Adrenal gland (tissue), 9 donors: ENCODE measurements at regions not wholly inside any gene's neighbourhood (a gene's known extent, or its start where the extent isn't known, plus 50 kb on each side); places are given as distances from the start of the nearest gene placed in this dataset.

Experiments used
- DNase-seq, 7 donors: peaks; one replicate each; pipeline ENCODE4 v3.0.0-alpha.2; 2019 to 2020
- H3K27ac ChIP-seq, 5 donors: fragments of 200-600 bp; sonication (generic) in 4 of 5; 1 replicate in 3 of 5; 2 replicates in 2 of 5; pipeline versions ENCODE4 v1.5.1 to v1.8.0; 2016 to 2020; ENCODE audit warnings: mild to moderate bottlenecking in 1 of 5
- H3K27me3 ChIP-seq: fragments of 200-600 bp; 2 replicates; pipeline ENCODE4 v1.8.0; 2021
- H3K36me3 ChIP-seq, 2 donors: fragments of 200-600 bp; replicated peaks in 1 of 2; 1 replicate in 1 of 2; 2 replicates in 1 of 2; pipeline versions ENCODE4 v1.5.1 to v1.8.0; 2018 to 2022
- H3K4me1 ChIP-seq, 2 donors: fragments of 200-600 bp; replicated peaks in 1 of 2; 1 replicate in 1 of 2; 2 replicates in 1 of 2; pipeline versions ENCODE4 v1.5.1 to v1.8.0; 2018 to 2021
- H3K4me3 ChIP-seq, 4 donors: fragments of 200-600 bp; sonication (generic) in 3 of 4; one replicate each; pipeline ENCODE4 v1.5.1; 2016 to 2018
- H3K9me3 ChIP-seq, 3 donors: fragments of 200-600 bp; sonication (generic) in 1 of 3; replicated peaks in 1 of 3; 1 replicate in 2 of 3; 2 replicates in 1 of 3; pipeline versions ENCODE4 v1.5.1 to v1.8.0; 2016 to 2021
- POLR2A ChIP-seq, 2 donors: fragments of 450-650 bp; IDR thresholded peaks; one replicate each; pipeline ENCODE4 v1.6.1; 2017; ENCODE audit warnings: antibody characterized with exemption in 2 of 2, mild to moderate bottlenecking in 2 of 2, moderate library complexity in 1 of 2
- WGBS, 4 donors: extraction: QIAGEN DNeasy Blood & Tissue Kit in 2 of 4; methylation state at CpG; one replicate each; pipeline versions ENCODE4 v1.1.5 to v1.1.7; 2013 to 2017; 5-methylcytosine and 5-hydroxymethylcytosine counted together
- intact Hi-C, 2 donors: fragments of 100-400 bp; cut with DNase I; formaldehyde crosslinking; loops; one replicate each; pipeline versions ENCODE4 v1.14.1 to v1.15.0; 2022 to 2023
- TF ChIP-seq, protein P1 (sequence below), 6 experiments: fragments of 450-650 bp in 4 of 6; fragments of 200-600 bp in 2 of 6; sonication (generic) in 1 of 6; IDR thresholded peaks; 1 replicate in 5 of 6; 2 replicates in 1 of 6; pipeline versions ENCODE4 v1.5.1 to v1.8.0; 2016 to 2021; ENCODE audit warnings: antibody characterized with exemption in 6 of 6, mild to moderate bottlenecking in 2 of 6, moderate library complexity in 1 of 6
- donor health status: healthy with polysubstance abuse.
- donor health status: Bipolar disorder and iron deficiency.
- donor health status: DM: yes; HTN: yes; CAD: no.
- donor health status: DM: no; HTN: no; CAD: no.
- donor health status: DM: no; HTN: no; CAD: no.

DNA sequence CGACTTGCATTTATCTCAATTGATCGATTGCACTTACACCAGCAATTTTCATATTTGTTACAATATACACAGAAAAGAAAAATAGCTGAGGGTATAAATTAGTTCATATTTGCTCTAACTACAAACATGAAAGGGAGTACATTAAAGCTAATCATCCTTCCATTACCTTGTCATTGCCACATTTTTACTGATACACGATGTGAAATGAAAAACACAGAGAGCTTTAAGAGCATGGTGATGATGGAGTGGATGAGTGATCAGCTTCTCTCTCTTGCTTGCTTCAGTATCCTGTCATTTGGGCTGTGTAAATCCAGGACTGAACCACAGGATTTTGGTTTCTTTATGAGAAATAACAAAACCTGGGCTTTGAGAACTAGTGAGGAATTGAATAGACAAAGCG, 1207.5 kb upstream of the GOT2 start:
- no peak overlapping the region for H3K27ac ChIP-seq
- H3K36me3 ChIP-seq: no peaks in the 10 kb centered on the region
- no peak overlapping the region for H3K4me3 ChIP-seq
- intact Hi-C loops: no loop called here
- peaks cover 0 to 9% (median 0%) of the 10 kb centered on the region in 3 donors for H3K9me3 ChIP-seq
- WGBS, 4 donors: 73 to 77% (median 76%) methylated on average over 4 of the region's 4 CpGs
- no peaks in the 10 kb centered on the region for H3K27me3 ChIP-seq
- TF ChIP-seq, protein P1, sequence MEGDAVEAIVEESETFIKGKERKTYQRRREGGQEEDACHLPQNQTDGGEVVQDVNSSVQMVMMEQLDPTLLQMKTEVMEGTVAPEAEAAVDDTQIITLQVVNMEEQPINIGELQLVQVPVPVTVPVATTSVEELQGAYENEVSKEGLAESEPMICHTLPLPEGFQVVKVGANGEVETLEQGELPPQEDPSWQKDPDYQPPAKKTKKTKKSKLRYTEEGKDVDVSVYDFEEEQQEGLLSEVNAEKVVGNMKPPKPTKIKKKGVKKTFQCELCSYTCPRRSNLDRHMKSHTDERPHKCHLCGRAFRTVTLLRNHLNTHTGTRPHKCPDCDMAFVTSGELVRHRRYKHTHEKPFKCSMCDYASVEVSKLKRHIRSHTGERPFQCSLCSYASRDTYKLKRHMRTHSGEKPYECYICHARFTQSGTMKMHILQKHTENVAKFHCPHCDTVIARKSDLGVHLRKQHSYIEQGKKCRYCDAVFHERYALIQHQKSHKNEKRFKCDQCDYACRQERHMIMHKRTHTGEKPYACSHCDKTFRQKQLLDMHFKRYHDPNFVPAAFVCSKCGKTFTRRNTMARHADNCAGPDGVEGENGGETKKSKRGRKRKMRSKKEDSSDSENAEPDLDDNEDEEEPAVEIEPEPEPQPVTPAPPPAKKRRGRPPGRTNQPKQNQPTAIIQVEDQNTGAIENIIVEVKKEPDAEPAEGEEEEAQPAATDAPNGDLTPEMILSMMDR (IDR thresholded peaks at IDR 0.05): no peak
- TF ChIP-seq POLR2A (IDR thresholded peaks at IDR 0.05): no peak
- no peak for DNase-seq
- H3K4me1 ChIP-seq: no peaks in the 10 kb centered on the region

DNA sequence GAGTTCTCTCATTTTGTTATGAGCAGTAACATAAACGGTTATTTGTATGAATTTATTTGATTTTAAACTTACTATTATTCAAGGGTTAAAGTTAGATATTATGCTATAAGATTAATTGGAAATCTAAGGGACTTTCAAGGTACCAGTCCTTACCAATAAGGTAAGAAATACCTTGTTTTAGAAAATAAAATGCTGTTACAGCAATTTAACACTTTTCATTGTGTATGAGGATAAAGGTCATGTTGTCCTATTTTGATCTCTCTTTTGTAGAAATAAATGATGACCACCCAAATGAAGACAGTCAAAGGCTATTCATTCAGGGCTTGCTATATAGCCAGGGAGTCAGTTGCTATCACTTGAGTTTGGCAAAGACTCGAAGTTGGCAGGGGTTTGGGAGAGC, 1185.9 kb upstream of the GOT2 start:
- H3K9me3 ChIP-seq: no peaks in the 10 kb centered on the region
- intact Hi-C loops: no loop called here
- no peak overlapping the region for H3K4me3 ChIP-seq
- H3K4me1 ChIP-seq: no peaks in the 10 kb centered on the region
- DNase-seq: no peak
- TF ChIP-seq POLR2A (IDR thresholded peaks at IDR 0.05): no peak
- TF ChIP-seq, protein P1 (IDR thresholded peaks at IDR 0.05): no peak
- 60 to 73% (median 71%) methylated on average over 2 of the region's 2 CpGs for WGBS, 4 donors
- H3K36me3 ChIP-seq: no peaks in the 10 kb centered on the region
- H3K27me3 ChIP-seq: no peaks in the 10 kb centered on the region
- no peak overlapping the region for H3K27ac ChIP-seq

DNA sequence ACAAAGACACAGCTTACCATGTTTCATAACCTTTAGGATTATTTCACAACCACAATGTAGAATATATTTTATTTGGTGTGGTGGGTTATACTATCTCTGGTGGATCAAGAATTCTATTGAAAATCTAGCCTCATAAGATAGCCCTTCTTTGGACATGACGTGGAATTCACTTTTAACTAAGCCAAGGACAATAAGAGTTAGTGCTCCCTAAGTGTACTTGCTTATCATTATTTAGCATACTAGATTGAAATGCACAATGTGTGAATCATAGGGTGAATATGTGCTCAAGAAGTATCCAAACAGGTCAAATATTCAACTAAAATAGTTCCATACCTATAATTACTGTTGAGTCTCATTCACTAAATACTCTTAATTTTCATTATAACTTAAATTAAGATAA, 1179.5 kb upstream of the GOT2 start:
- intact Hi-C loops: no loop called here
- Histone ChIP-seq H3K36me3 (no peaks in the 10 kb centered on the region), H3K4me1 (no peaks in the 10 kb centered on the region), H3K27ac (no peak overlapping the region), H3K4me3 (no peak overlapping the region), H3K27me3 (no peaks in the 10 kb centered on the region), H3K9me3 (no peaks in the 10 kb centered on the region)
- TF ChIP-seq, protein P1 (IDR thresholded peaks at IDR 0.05): no peak
- TF ChIP-seq POLR2A (IDR thresholded peaks at IDR 0.05): no peak
- 38 to 50% (median 47%) methylated on average over 1 of the region's 1 CpG for WGBS, 4 donors
- no peak for DNase-seq

DNA sequence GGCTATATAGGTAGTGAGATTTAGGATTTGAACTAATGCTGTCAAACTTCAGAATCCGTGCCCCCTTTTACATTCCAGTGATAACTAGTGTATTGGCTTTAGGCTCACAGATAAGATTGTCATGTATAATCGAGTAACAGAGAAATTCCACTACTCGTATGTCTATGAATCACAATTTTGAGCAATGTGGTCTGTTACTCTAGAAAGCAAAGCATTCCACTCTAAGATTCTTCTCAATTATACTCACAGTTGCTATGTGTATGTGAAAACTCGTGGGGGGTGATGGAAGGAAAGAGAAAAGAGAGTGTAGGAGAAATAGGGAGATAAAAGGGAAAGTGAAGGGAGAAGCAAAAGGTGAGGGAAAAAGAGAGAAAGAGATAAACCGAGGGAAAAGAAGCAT, 1175.1 kb upstream of the GOT2 start:
- TF ChIP-seq POLR2A (IDR thresholded peaks at IDR 0.05): no peak
- TF ChIP-seq, protein P1 (IDR thresholded peaks at IDR 0.05): no peak
- 57 to 71% (median 61%) methylated on average over 5 of the region's 5 CpGs for WGBS, 4 donors
- intact Hi-C loops: no loop called here

More for the DNA sequence above, 1175.1 kb upstream of the GOT2 start:
- Histone ChIP-seq H3K27ac (no peak overlapping the region), H3K4me3 (no peak overlapping the region), H3K4me1 (no peaks in the 10 kb centered on the region), H3K9me3 (no peaks in the 10 kb centered on the region), H3K27me3 (no peaks in the 10 kb centered on the region), H3K36me3 (no peaks in the 10 kb centered on the region)
- no peak for DNase-seq
